IPS-18c (cell line): ENCODE measurements at regions not wholly inside any gene's neighbourhood (a gene's known extent, or its start where the extent isn't known, plus 50 kb on each side); places are given as distances from the start of the nearest gene placed in this dataset.

Experiments
- H3K4me3 ChIP-seq: 2 replicates; pipeline ENCODE4 v1.7.0; 2013; ENCODE audit warnings: low read depth, mild to moderate bottlenecking, low read length, moderate library complexity; ENCODE audit not compliant: insufficient read depth
- H3K9me3 ChIP-seq: one replicate; pipeline ENCODE4 v1.6.1; 2013; ENCODE audit warnings: mild to moderate bottlenecking, low read length, moderate library complexity; ENCODE audit not compliant: control insufficient read depth, insufficient read depth

GRCh38 chr1:30060738-30061137 lies 662.6 kb downstream of the MATN1 start:
- H3K9me3 ChIP-seq, result no peaks in the 10 kb centered on the region
- no peak overlapping the region for H3K4me3 ChIP-seq

GRCh38 chr1:30058970-30059369 lies 664.4 kb downstream of the MATN1 start:
- no peak overlapping the region for H3K4me3 ChIP-seq
- no peaks in the 10 kb centered on the region for H3K9me3 ChIP-seq

GRCh38 chr1:30054126-30054525 lies 669.3 kb downstream of the MATN1 start:
- Histone ChIP-seq H3K4me3 (no peak overlapping the region), H3K9me3 (no peaks in the 10 kb centered on the region)

- H3K9me3 ChIP-seq, result no peaks in the 10 kb centered on the region
- no peak overlapping the region for H3K4me3 ChIP-seq
Observed at GRCh38 chr1:30052178-30052577, 671.2 kb downstream of the MATN1 start.

GRCh38 chr1:30051777-30052176 lies 671.6 kb downstream of the MATN1 start:
- H3K9me3 ChIP-seq, result no peaks in the 10 kb centered on the region
- no peak overlapping the region for H3K4me3 ChIP-seq

- Histone ChIP-seq H3K4me3 (no peak overlapping the region), H3K9me3 (no peaks in the 10 kb centered on the region)
Observed at GRCh38 chr1:30049748-30050296, 673.6 kb downstream of the MATN1 start.

- no peak overlapping the region for H3K4me3 ChIP-seq
Observed at GRCh38 chr1:30048905-30049304, 674.5 kb downstream of the MATN1 start.

GRCh38 chr1:30047576-30047975 lies 675.8 kb downstream of the MATN1 start:
- H3K9me3 ChIP-seq, result no peaks in the 10 kb centered on the region
- H3K4me3 ChIP-seq, result no peak overlapping the region

More at GRCh38 chr1:30048905-30049304, 674.5 kb downstream of the MATN1 start:
- no peaks in the 10 kb centered on the region for H3K9me3 ChIP-seq

- H3K4me3 ChIP-seq, result no peak overlapping the region
- peaks cover 2% of the 10 kb centered on the region for H3K9me3 ChIP-seq
Observed at GRCh38 chr1:30046751-30047150, 676.6 kb downstream of the MATN1 start.

GRCh38 chr1:30045304-30046090 lies 677.9 kb downstream of the MATN1 start:
- H3K9me3 ChIP-seq, result peaks cover 2% of the 10 kb centered on the region
- no peak overlapping the region for H3K4me3 ChIP-seq

GRCh38 chr1:30044656-30045144 lies 678.7 kb downstream of the MATN1 start:
- Histone ChIP-seq H3K4me3 (no peak overlapping the region), H3K9me3 (peaks cover 2% of the 10 kb centered on the region)

- Histone ChIP-seq H3K9me3 (peaks cover 2% of the 10 kb centered on the region), H3K4me3 (no peak overlapping the region)
Observed at GRCh38 chr1:30043731-30044408, 679.5 kb downstream of the MATN1 start.

GRCh38 chr1:30043256-30043655 lies 680.1 kb downstream of the MATN1 start:
- peaks cover 2% of the 10 kb centered on the region for H3K9me3 ChIP-seq
- no peak overlapping the region for H3K4me3 ChIP-seq

GRCh38 chr1:30042438-30043147 lies 680.8 kb downstream of the MATN1 start:
- Histone ChIP-seq H3K9me3 (peaks cover 2% of the 10 kb centered on the region), H3K4me3 (no peak overlapping the region)

- Histone ChIP-seq H3K4me3 (no peak overlapping the region), H3K9me3 (peaks cover 2% of the 10 kb centered on the region)
Observed at GRCh38 chr1:30041741-30042437, 681.5 kb downstream of the MATN1 start.

GRCh38 chr1:30040081-30041019 lies 683.0 kb downstream of the MATN1 start:
- Histone ChIP-seq H3K4me3 (no peak overlapping the region), H3K9me3 (peaks cover 2% of the 10 kb centered on the region)
